ENCODE measurements at regions not wholly inside any gene's neighbourhood (a gene's known extent, or its start where the extent isn't known, plus 50 kb on each side); places are given as distances from the start of the nearest gene placed in this dataset.

DNA sequence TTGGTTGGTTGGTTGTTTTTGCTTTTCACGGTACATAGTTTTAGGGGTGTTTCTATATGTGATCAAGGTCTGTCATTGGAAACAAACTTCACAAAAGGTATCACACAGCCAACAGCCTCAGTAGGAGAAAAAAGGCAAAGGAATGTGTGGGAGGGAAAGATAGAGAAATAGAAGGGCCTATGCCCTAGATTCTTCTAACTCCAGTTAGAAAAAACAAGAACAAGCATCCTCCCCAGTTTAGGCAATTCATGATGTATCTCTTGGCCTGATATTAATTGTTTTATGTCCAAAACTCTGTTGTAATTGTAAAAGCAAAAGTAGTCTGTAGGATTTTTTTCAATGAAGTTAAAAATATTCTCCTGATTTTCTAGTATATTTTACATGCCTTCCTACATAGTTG is 192.4 kb upstream of the EDNRA start:
- TF ChIP-seq, protein P1, sequence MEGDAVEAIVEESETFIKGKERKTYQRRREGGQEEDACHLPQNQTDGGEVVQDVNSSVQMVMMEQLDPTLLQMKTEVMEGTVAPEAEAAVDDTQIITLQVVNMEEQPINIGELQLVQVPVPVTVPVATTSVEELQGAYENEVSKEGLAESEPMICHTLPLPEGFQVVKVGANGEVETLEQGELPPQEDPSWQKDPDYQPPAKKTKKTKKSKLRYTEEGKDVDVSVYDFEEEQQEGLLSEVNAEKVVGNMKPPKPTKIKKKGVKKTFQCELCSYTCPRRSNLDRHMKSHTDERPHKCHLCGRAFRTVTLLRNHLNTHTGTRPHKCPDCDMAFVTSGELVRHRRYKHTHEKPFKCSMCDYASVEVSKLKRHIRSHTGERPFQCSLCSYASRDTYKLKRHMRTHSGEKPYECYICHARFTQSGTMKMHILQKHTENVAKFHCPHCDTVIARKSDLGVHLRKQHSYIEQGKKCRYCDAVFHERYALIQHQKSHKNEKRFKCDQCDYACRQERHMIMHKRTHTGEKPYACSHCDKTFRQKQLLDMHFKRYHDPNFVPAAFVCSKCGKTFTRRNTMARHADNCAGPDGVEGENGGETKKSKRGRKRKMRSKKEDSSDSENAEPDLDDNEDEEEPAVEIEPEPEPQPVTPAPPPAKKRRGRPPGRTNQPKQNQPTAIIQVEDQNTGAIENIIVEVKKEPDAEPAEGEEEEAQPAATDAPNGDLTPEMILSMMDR (conservative IDR thresholded peaks at IDR 0.05; ENCODE audit: low read length), result no peak
- no peak for TF ChIP-seq EZH2phosphoT487 (IDR thresholded peaks at IDR 0.05; ENCODE audit: borderline replicate concordance)

Data from Loucy (cell line).